GM19395 (cell line): ENCODE measurements at regions not wholly inside any gene's neighbourhood (a gene's known extent, or its start where the extent isn't known, plus 50 kb on each side); places are given as distances from the start of the nearest gene placed in this dataset.
"Not testable (repeated sequence)": the region's sequence is repeated elsewhere in the genome, so short reads cannot be mapped to it uniquely, and the experiment has no call there.

ENCODE experiments used
- ATAC-seq: cut with Tn5 transposase; IDR thresholded peaks from one replicate; pipeline ENCODE4 v1.9.1; 2021; ENCODE audit warnings: mild to moderate bottlenecking, moderate library complexity; ENCODE audit not compliant: unreplicated experiment

DNA sequence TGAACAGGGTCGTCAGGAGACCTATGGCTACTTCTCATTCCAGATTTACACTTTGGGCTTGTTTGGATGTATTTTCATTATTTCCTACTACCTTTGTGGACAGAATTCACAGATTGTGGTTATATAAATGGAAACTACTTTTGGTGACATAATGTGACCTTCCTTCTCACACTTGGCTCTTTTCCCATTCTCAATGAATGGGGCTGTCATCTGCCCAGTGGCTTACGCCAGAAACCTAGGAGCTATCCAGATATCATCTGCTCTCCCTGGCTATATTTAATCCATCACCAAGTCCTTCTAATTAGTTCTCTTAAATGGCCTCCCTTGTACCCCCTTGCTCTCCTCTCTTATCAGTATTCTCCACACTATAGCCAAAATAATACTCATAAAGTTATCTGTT, 1606.8 kb downstream of the KHDRBS2 start:
- no peak for ATAC-seq

GRCh38 chr6:60671369-60671768, 1614.7 kb downstream of the KHDRBS2 start:
- ATAC-seq = no peak

- no peak for ATAC-seq
These were observed 1616.0 kb downstream of the KHDRBS2 start for GRCh38 chr6:60670036-60670435.

DNA sequence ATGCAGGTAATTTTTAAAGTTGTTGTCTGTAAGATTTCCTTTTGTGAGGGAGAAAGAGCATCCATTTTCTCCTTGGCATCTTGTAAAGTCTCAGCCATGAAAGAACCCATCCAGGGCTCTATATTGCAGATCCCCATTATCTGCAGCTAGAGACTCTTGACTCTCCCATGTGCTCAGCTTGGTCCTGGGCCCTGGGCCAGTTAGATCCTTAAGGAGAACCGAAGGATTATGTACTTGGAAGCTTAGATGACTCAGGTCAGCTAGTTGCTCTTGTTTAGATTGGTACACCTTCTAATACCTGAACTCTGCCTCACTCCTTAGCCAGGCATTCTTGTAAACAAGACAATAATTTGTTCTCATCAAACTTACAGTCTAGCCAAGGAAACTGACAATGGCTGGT, 1617.6 kb downstream of the KHDRBS2 start:
- ATAC-seq = no peak

DNA sequence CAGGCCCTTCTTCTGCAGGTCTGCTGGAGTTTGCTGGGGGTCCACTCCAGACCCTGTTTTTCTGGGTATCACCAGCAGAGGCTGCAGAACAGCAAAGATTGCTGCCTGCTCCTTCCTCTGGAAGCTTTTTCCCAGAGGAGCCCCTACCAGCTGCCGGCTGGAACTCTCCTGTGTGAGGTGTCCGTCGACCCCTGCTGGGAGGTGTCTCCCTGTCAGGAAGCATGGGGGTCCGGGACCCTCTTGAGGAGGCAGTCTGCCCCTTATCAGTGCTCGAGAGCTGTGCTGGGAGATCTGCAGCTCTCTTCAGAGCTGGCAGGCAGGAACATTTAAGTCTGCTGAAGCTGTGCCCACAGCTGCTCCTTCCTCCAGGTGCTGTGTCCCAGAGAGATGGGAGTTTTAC, 1622.8 kb downstream of the KHDRBS2 start:
- ATAC-seq = not testable (repeated sequence)

DNA sequence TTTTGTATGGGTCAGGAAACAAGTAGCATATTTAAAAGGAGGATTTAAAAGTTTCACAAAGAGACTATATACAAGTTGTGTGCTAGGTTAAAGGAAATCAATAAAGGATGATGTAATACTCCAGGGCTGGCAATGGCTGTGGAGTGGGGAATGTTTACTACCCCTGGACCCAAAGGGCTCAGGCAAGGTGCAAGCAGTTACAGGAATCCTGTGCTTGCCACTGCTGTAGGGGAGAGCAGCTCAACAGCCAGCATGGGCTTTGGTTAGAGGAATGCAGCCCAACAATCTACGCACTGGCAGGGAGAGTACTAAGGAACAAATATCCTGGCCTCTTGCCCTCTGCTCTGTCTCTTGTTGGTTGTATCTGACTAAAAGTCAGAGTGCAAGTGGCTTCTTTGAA, 1642.2 kb downstream of the KHDRBS2 start:
- no peak for ATAC-seq

GRCh38 chr6:60639185-60639584, 1646.8 kb downstream of the KHDRBS2 start:
- ATAC-seq = not testable (repeated sequence)
